Endothelial cell of umbilical vein (primary cell): ENCODE measurements at regions not wholly inside any gene's neighbourhood (a gene's known extent, or its start where the extent isn't known, plus 50 kb on each side); places are given as distances from the start of the nearest gene placed in this dataset.
A peak's percentile ranks its signal among the peaks of the same experiment; 100 is the strongest.

ENCODE experiments used
- BruUV-seq: library from RNA; stranded (reverse); fragments of 400-500 nt; replicated peaks from 2 replicates; lab custom pipeline; 2021; lab: Mats Ljungman, UMichigan
- CTCF ChIA-PET: fragments of 300-600, 350-600 bp; sonication (Branson Sonifier 250); formaldehyde crosslinking; loops from one replicate; lab custom pipeline; 2021; ENCODE audit warnings: antibody characterized with exemption, inconsistent platforms; lab: Charles Lee
- POLR2A ChIA-PET: fragments of 300-600, 350-600 bp; sonication (Branson Sonifier 250); formaldehyde crosslinking; loops from one replicate; lab custom pipeline; 2021; ENCODE audit warnings: antibody characterized with exemption, inconsistent platforms; lab: Charles Lee
- DNase-seq: peaks from one replicate; pipeline ENCODE4 v3.0.0-alpha.2; 2011; ENCODE audit warnings: low read depth, low spot score
- FAIRE-seq: peaks from 2 replicates; lab custom pipeline; 2011; peaks lifted over from hg19 to GRCh38; lab: Jason Lieb, UNC
- H2AFZ ChIP-seq: 2 replicates; pipeline ENCODE4 v1.6.0; 2012; ENCODE audit warnings: low read depth, low read length, control low read depth, inconsistent platforms
- H3K27ac ChIP-seq: 2 replicates; pipeline ENCODE4 v1.5.1; 2011; ENCODE audit warnings: low read depth, mild to moderate bottlenecking, control low read depth, low read length, moderate library complexity; ENCODE audit not compliant: insufficient read depth
- H3K27me3 ChIP-seq, 2 experiments: 2 replicates each; pipeline versions ENCODE4 v1.6.0 to v1.6.1; 2011; ENCODE audit warnings: low read length in 2 of 2, mixed read lengths in 1 of 2; ENCODE audit not compliant: control insufficient read depth in 2 of 2, insufficient read depth in 2 of 2
- H3K36me3 ChIP-seq, 2 experiments: 2 replicates in 1 of 2; 3 replicates in 1 of 2; pipeline ENCODE4 v1.5.1; 2011; ENCODE audit warnings: low read length in 2 of 2, mild to moderate bottlenecking in 1 of 2, moderate library complexity in 1 of 2; ENCODE audit not compliant: control insufficient read depth in 2 of 2, insufficient read depth in 2 of 2; ENCODE audit errors: extremely low read depth in 1 of 2
- H3K4me1 ChIP-seq: 3 replicates; pipeline ENCODE4 v1.5.1; 2011; ENCODE audit warnings: mild to moderate bottlenecking, low read length; ENCODE audit not compliant: control insufficient read depth, insufficient read depth; ENCODE audit errors: extremely low read depth
- H3K4me2 ChIP-seq: 2 replicates; pipeline ENCODE4 v1.6.1; 2011; ENCODE audit warnings: low read length, control low read depth, mixed read lengths; ENCODE audit not compliant: insufficient read depth
- H3K4me3 ChIP-seq, 3 experiments: fragments of 200-600 bp in 1 of 3; sonication (generic), shearing (Covaris generic) in 1 of 3; replicated peaks in 1 of 3; 2 replicates each; pipeline ENCODE4 v1.5.1; 2011 to 2016; ENCODE audit warnings: control low read depth in 3 of 3, low read length in 3 of 3, mild to moderate bottlenecking in 2 of 3, inconsistent platforms in 1 of 3, low read depth in 1 of 3, moderate library complexity in 1 of 3; ENCODE audit not compliant: insufficient read depth in 1 of 3
- H3K79me2 ChIP-seq: 2 replicates; pipeline ENCODE4 v1.6.0; 2012; ENCODE audit warnings: low read length, inconsistent platforms; ENCODE audit not compliant: control insufficient read depth, insufficient read depth
- H3K9ac ChIP-seq: replicated peaks from 2 replicates; pipeline ENCODE3; 2011; ENCODE audit warnings: low read length, control low read depth; ENCODE audit not compliant: insufficient read depth; ENCODE audit errors: extremely low read depth
- H3K9me1 ChIP-seq: replicated peaks from 3 replicates; pipeline ENCODE4 v1.6.0; 2011; ENCODE audit warnings: mild to moderate bottlenecking, low read length; ENCODE audit not compliant: control insufficient read depth, insufficient read depth; ENCODE audit errors: extremely low read depth
- H3K9me3 ChIP-seq: replicated peaks from 2 replicates; pipeline ENCODE4 v1.5.1; 2012; ENCODE audit warnings: low read length, inconsistent platforms; ENCODE audit not compliant: control insufficient read depth, insufficient read depth
- H4K20me1 ChIP-seq: replicated peaks from 2 replicates; pipeline ENCODE3; 2011; ENCODE audit warnings: mild to moderate bottlenecking, low read length; ENCODE audit not compliant: control insufficient read depth, insufficient read depth; ENCODE audit errors: extremely low read depth
- CTCF ChIP-seq, 2 donors: IDR thresholded peaks; 1 replicate in 1 of 2; 2 replicates in 1 of 2; pipeline ENCODE4 v1.5.1; 2011; ENCODE audit warnings: low read length in 2 of 2, mild to moderate bottlenecking in 2 of 2, moderate library complexity in 2 of 2, control low read depth in 1 of 2, inconsistent platforms in 1 of 2, low read depth in 1 of 2; ENCODE audit not compliant: insufficient read depth in 1 of 2; ENCODE audit errors: extremely low read depth in 1 of 2
- EZH2 ChIP-seq: IDR thresholded peaks from 2 replicates; pipeline ENCODE4 v1.6.1; 2012; ENCODE audit warnings: borderline replicate concordance, low read depth, mild to moderate bottlenecking, moderate library complexity, low read length, inconsistent platforms; ENCODE audit not compliant: severe bottlenecking
- FOS ChIP-seq: IDR thresholded peaks from 2 replicates; pipeline ENCODE4 v1.6.1; 2011; ENCODE audit warnings: mild to moderate bottlenecking, low read length, moderate library complexity, borderline replicate concordance; ENCODE audit not compliant: insufficient read depth
- GATA2 ChIP-seq: IDR thresholded peaks from 2 replicates; pipeline ENCODE4 v1.7.0; 2011; ENCODE audit warnings: low read depth, mild to moderate bottlenecking, moderate library complexity, mixed read lengths, low read length; ENCODE audit not compliant: insufficient read length, insufficient read depth
- JUN ChIP-seq: IDR thresholded peaks from 2 replicates; pipeline ENCODE4 v1.6.1; 2011; ENCODE audit warnings: borderline replicate concordance, low read depth; ENCODE audit not compliant: insufficient read length, insufficient read depth
- MAX ChIP-seq: IDR thresholded peaks from 2 replicates; pipeline ENCODE4 v1.6.1; 2011; ENCODE audit not compliant: insufficient read depth, insufficient read length
- MYC ChIP-seq: IDR thresholded peaks from one replicate; pipeline ENCODE4 v1.6.1; 2011; ENCODE audit warnings: mild to moderate bottlenecking, low read depth, low read length
- POLR2A ChIP-seq: IDR thresholded peaks from 2 replicates; pipeline ENCODE4 v1.6.1; 2012; ENCODE audit warnings: low read depth, mild to moderate bottlenecking, control low read depth, low read length
- POLR2AphosphoS5 ChIP-seq: IDR thresholded peaks from 2 replicates; pipeline ENCODE4 v1.6.1; 2012; ENCODE audit warnings: low read depth, mild to moderate bottlenecking, control low read depth, low read length, moderate library complexity; ENCODE audit not compliant: insufficient read depth
- dilution Hi-C: fragments of 300-500 bp; cut with MboI; formaldehyde crosslinking; loops from one replicate; pipeline ENCODE4 v1.15.0; 2019; ENCODE audit warnings: low sequenced_read_pairs; ENCODE audit not compliant: extremely low pct_ligation_motif_present
- intact Hi-C: fragments of 100-400 bp; cut with micrococcal nuclease; formaldehyde crosslinking; loops from one replicate; pipeline ENCODE4 v1.10.0; 2022

GRCh38 chr15:95458721-95459120 is 871.8 kb upstream of the NR2F2 start:
- Histone ChIP-seq H3K79me2 (no peaks in the 10 kb centered on the region), H3K27me3 (no peaks in the 10 kb centered on the region), H3K4me1 (peaks cover 36% of the 10 kb centered on the region), H3K36me3 (no peaks in the 10 kb centered on the region), H2AFZ (peak overlapping the region; percentile 48), H3K9me1 (no peaks in the 10 kb centered on the region), H3K4me2 (peak overlapping the region; percentile 85), H3K9ac (peak overlapping the region; percentile 59), H3K4me3 (no peak overlapping the region), H4K20me1 (no peaks in the 10 kb centered on the region), H3K9me3 (no peaks in the 10 kb centered on the region), H3K27ac (peak overlapping the region; percentile 85)
- peak; percentile 52 for DNase-seq
- CTCF ChIA-PET: interaction anchor here (1.2 to 1.8 kb wide), 5 partner anchors 9 to 868 kb away, joined by 3 to 7 read pairs (median 5); no protein-coding TSS in a partner anchor
- BruUV-seq: no TSS peak
- no peak for FAIRE-seq
- intact Hi-C loops: loop anchor here (1.0 to 10.0 kb wide), 12 partner anchors 93 to 889 kb away; no protein-coding TSS in a partner anchor
- TF ChIP-seq GATA2: no peak
- no peak for TF ChIP-seq MYC
- TF ChIP-seq CTCF (IDR thresholded peaks at IDR 0.05; ENCODE audit: extremely low read depth in 1 of 2, insufficient read depth in 1 of 2, low read depth in 1 of 2, low read length in 2 of 2): no peak
- no peak for TF ChIP-seq EZH2
- TF ChIP-seq POLR2A: no peak
- no peak for TF ChIP-seq JUN
- TF ChIP-seq POLR2AphosphoS5: no peak
- no peak for TF ChIP-seq MAX
- no peak for TF ChIP-seq FOS
- POLR2A ChIA-PET: interaction anchor here (0.6 kb wide), 1 partner anchor 736 kb away, joined by 4 read pairs; no protein-coding TSS in a partner anchor
- dilution Hi-C loops: no loop called here
